Adrenal gland (tissue), 9 donors: ENCODE measurements at regions not wholly inside any gene's neighbourhood (a gene's known extent, or its start where the extent isn't known, plus 50 kb on each side); places are given as distances from the start of the nearest gene placed in this dataset.

ENCODE experiments used
- DNase-seq, 7 donors: peaks; one replicate each; pipeline ENCODE4 v3.0.0-alpha.2; 2019 to 2020
- H3K27ac ChIP-seq, 5 donors: fragments of 200-600 bp; sonication (generic) in 4 of 5; 1 replicate in 3 of 5; 2 replicates in 2 of 5; pipeline versions ENCODE4 v1.5.1 to v1.8.0; 2016 to 2020; ENCODE audit warnings: mild to moderate bottlenecking in 1 of 5
- H3K27me3 ChIP-seq: fragments of 200-600 bp; 2 replicates; pipeline ENCODE4 v1.8.0; 2021
- H3K36me3 ChIP-seq, 2 donors: fragments of 200-600 bp; replicated peaks in 1 of 2; 1 replicate in 1 of 2; 2 replicates in 1 of 2; pipeline versions ENCODE4 v1.5.1 to v1.8.0; 2018 to 2022
- H3K4me1 ChIP-seq, 2 donors: fragments of 200-600 bp; replicated peaks in 1 of 2; 1 replicate in 1 of 2; 2 replicates in 1 of 2; pipeline versions ENCODE4 v1.5.1 to v1.8.0; 2018 to 2021
- H3K4me3 ChIP-seq, 4 donors: fragments of 200-600 bp; sonication (generic) in 3 of 4; one replicate each; pipeline ENCODE4 v1.5.1; 2016 to 2018
- H3K9me3 ChIP-seq, 3 donors: fragments of 200-600 bp; sonication (generic) in 1 of 3; replicated peaks in 1 of 3; 1 replicate in 2 of 3; 2 replicates in 1 of 3; pipeline versions ENCODE4 v1.5.1 to v1.8.0; 2016 to 2021
- CTCF ChIP-seq, 6 experiments: fragments of 450-650 bp in 4 of 6; fragments of 200-600 bp in 2 of 6; sonication (generic) in 1 of 6; IDR thresholded peaks; 1 replicate in 5 of 6; 2 replicates in 1 of 6; pipeline versions ENCODE4 v1.5.1 to v1.8.0; 2016 to 2021; ENCODE audit warnings: antibody characterized with exemption in 6 of 6, mild to moderate bottlenecking in 2 of 6, moderate library complexity in 1 of 6
- POLR2A ChIP-seq, 2 donors: fragments of 450-650 bp; IDR thresholded peaks; one replicate each; pipeline ENCODE4 v1.6.1; 2017; ENCODE audit warnings: antibody characterized with exemption in 2 of 2, mild to moderate bottlenecking in 2 of 2, moderate library complexity in 1 of 2
- WGBS, 4 donors: extraction: QIAGEN DNeasy Blood & Tissue Kit in 2 of 4; methylation state at CpG; one replicate each; pipeline versions ENCODE4 v1.1.5 to v1.1.7; 2013 to 2017; 5-methylcytosine and 5-hydroxymethylcytosine counted together
- intact Hi-C, 2 donors: fragments of 100-400 bp; cut with DNase I; formaldehyde crosslinking; loops; one replicate each; pipeline versions ENCODE4 v1.14.1 to v1.15.0; 2022 to 2023
- donor health status: healthy with polysubstance abuse.
- donor health status: Bipolar disorder and iron deficiency.
- donor health status: DM: yes; HTN: yes; CAD: no.
- donor health status: DM: no; HTN: no; CAD: no.
- donor health status: DM: no; HTN: no; CAD: no.

- TF ChIP-seq CTCF (IDR thresholded peaks at IDR 0.05) = no peak
- TF ChIP-seq POLR2A (IDR thresholded peaks at IDR 0.05) = no peak
- Histone ChIP-seq H3K9me3 (peaks cover 0 to 4% (median 0%) of the 10 kb centered on the region in 3 donors), H3K4me3 (no peak overlapping the region), H3K27me3 (no peaks in the 10 kb centered on the region), H3K4me1 (no peaks in the 10 kb centered on the region), H3K36me3 (no peaks in the 10 kb centered on the region), H3K27ac (no peak overlapping the region)
- intact Hi-C loops = no loop called here
- DNase-seq = no peak
- 84 to 90% (median 85%) methylated on average over 12 of the region's 12 CpGs for WGBS, 4 donors
Observed at GRCh38 chr5:135654761-135655467, 76.1 kb upstream of the CXCL14 start.

GRCh38 chr5:135651156-135651555 is 72.4 kb upstream of the CXCL14 start:
- intact Hi-C loops = no loop called here
- TF ChIP-seq CTCF (IDR thresholded peaks at IDR 0.05) = no peak
- no peak for TF ChIP-seq POLR2A (IDR thresholded peaks at IDR 0.05)

GRCh38 chr5:135650081-135650480 is 71.3 kb upstream of the CXCL14 start:
- TF ChIP-seq CTCF (IDR thresholded peaks at IDR 0.05) (no peak), POLR2A (IDR thresholded peaks at IDR 0.05) (no peak)
- intact Hi-C loops = no loop called here
- Histone ChIP-seq H3K27ac (no peak overlapping the region), H3K9me3 (no peaks in the 10 kb centered on the region), H3K4me1 (no peaks in the 10 kb centered on the region), H3K4me3 (no peak overlapping the region), H3K27me3 (no peaks in the 10 kb centered on the region), H3K36me3 (no peaks in the 10 kb centered on the region)
- WGBS, 4 donors = 72 to 77% (median 76%) methylated on average over 2 of the region's 2 CpGs
- DNase-seq = no peak

More at GRCh38 chr5:135651156-135651555, 72.4 kb upstream of the CXCL14 start:
- H3K27me3 ChIP-seq = no peaks in the 10 kb centered on the region
- H3K9me3 ChIP-seq = no peaks in the 10 kb centered on the region
- DNase-seq = no peak
- no peak overlapping the region for H3K27ac ChIP-seq
- no peak overlapping the region for H3K4me3 ChIP-seq
- no peaks in the 10 kb centered on the region for H3K4me1 ChIP-seq
- no peaks in the 10 kb centered on the region for H3K36me3 ChIP-seq

GRCh38 chr5:135649435-135649834 is 70.6 kb upstream of the CXCL14 start:
- TF ChIP-seq POLR2A (IDR thresholded peaks at IDR 0.05) (no peak), CTCF (IDR thresholded peaks at IDR 0.05) (no peak)
- intact Hi-C loops = no loop called here
- no peaks in the 10 kb centered on the region for H3K27me3 ChIP-seq

More at GRCh38 chr5:135649435-135649834, 70.6 kb upstream of the CXCL14 start:
- 83 to 90% (median 84%) methylated on average over 3 of the region's 3 CpGs for WGBS, 4 donors
- no peaks in the 10 kb centered on the region for H3K9me3 ChIP-seq
- no peak overlapping the region for H3K4me3 ChIP-seq
- no peak overlapping the region for H3K27ac ChIP-seq
- H3K4me1 ChIP-seq = no peaks in the 10 kb centered on the region
- H3K36me3 ChIP-seq = no peaks in the 10 kb centered on the region
- DNase-seq = no peak
